ENCODE measurements at regions not wholly inside any gene's neighbourhood (a gene's known extent, or its start where the extent isn't known, plus 50 kb on each side); places are given as distances from the start of the nearest gene placed in this dataset.

- no peak overlapping the region for H3K4me3 ChIP-seq
- ATAC-seq (ENCODE audit: insufficient number of reproducible peaks, low FRiP score, low read depth) (no peak), DNase-seq (ENCODE audit: low spot score) (no peak)
- H3K27me3 ChIP-seq (replicated peaks; ENCODE audit: insufficient read depth) = no peaks in the 10 kb centered on the region
- H3K9me3 ChIP-seq = no peaks in the 10 kb centered on the region
- H3K4me1 ChIP-seq (ENCODE audit: control insufficient read depth in 1 of 2, low read depth in 2 of 2) = no peaks in the 10 kb centered on the region
- no peaks in the 10 kb centered on the region for H3K36me3 ChIP-seq
- TF ChIP-seq CTCF (IDR thresholded peaks at IDR 0.05) = no peak
- no peak overlapping the region for H3K27ac ChIP-seq
Observed at GRCh38 chr5:74361406-74362358, 278.8 kb downstream of the ENC1 start.

GRCh38 chr5:74360535-74361210, 279.9 kb downstream of the ENC1 start:
- no peak overlapping the region for H3K4me3 ChIP-seq
- H3K27me3 ChIP-seq (replicated peaks; ENCODE audit: insufficient read depth) = no peaks in the 10 kb centered on the region
- no peaks in the 10 kb centered on the region for H3K9me3 ChIP-seq
- ATAC-seq (ENCODE audit: insufficient number of reproducible peaks, low FRiP score, low read depth) (no peak), DNase-seq (ENCODE audit: low spot score) (no peak)
- no peak for TF ChIP-seq CTCF (IDR thresholded peaks at IDR 0.05)
- H3K27ac ChIP-seq = no peak overlapping the region
- no peaks in the 10 kb centered on the region for H3K4me1 ChIP-seq (ENCODE audit: control insufficient read depth in 1 of 2, low read depth in 2 of 2)
- H3K36me3 ChIP-seq = no peaks in the 10 kb centered on the region

GRCh38 chr5:74357827-74358226, 282.7 kb downstream of the ENC1 start:
- Histone ChIP-seq H3K4me1 (ENCODE audit: control insufficient read depth in 1 of 2, low read depth in 2 of 2) (no peaks in the 10 kb centered on the region), H3K4me3 (no peak overlapping the region), H3K9me3 (no peaks in the 10 kb centered on the region), H3K27me3 (replicated peaks; ENCODE audit: insufficient read depth) (no peaks in the 10 kb centered on the region), H3K36me3 (no peaks in the 10 kb centered on the region), H3K27ac (no peak overlapping the region)
- DNase-seq (ENCODE audit: low spot score) = no peak
- TF ChIP-seq CTCF (IDR thresholded peaks at IDR 0.05) = no peak
- no peak for ATAC-seq (ENCODE audit: insufficient number of reproducible peaks, low FRiP score, low read depth)

- no peak overlapping the region for H3K4me3 ChIP-seq
- no peaks in the 10 kb centered on the region for H3K27me3 ChIP-seq (replicated peaks; ENCODE audit: insufficient read depth)
- no peak for ATAC-seq (ENCODE audit: insufficient number of reproducible peaks, low FRiP score, low read depth)
- TF ChIP-seq CTCF (IDR thresholded peaks at IDR 0.05) = no peak
- no peaks in the 10 kb centered on the region for H3K4me1 ChIP-seq (ENCODE audit: control insufficient read depth in 1 of 2, low read depth in 2 of 2)
- no peak for DNase-seq (ENCODE audit: low spot score)
- H3K27ac ChIP-seq = no peak overlapping the region
- no peaks in the 10 kb centered on the region for H3K9me3 ChIP-seq
- no peaks in the 10 kb centered on the region for H3K36me3 ChIP-seq
Observed at GRCh38 chr5:74356009-74356695, 284.4 kb downstream of the ENC1 start.

Data from thoracic aorta (tissue), 2 donors.